GM10266 (cell line): ENCODE measurements at regions not wholly inside any gene's neighbourhood (a gene's known extent, or its start where the extent isn't known, plus 50 kb on each side); places are given as distances from the start of the nearest gene placed in this dataset.

ENCODE experiments used
- DNase-seq: peaks from one replicate; pipeline ENCODE4 v3.0.0; 2012; ENCODE audit errors: extremely low spot score
- TF ChIP-seq, protein P1 (sequence below): IDR thresholded peaks from 2 replicates; pipeline ENCODE4 v1.5.1; 2012; ENCODE audit warnings: mild to moderate bottlenecking, low read depth; ENCODE audit not compliant: control insufficient read depth, insufficient read depth; ENCODE audit errors: missing control alignments

DNA sequence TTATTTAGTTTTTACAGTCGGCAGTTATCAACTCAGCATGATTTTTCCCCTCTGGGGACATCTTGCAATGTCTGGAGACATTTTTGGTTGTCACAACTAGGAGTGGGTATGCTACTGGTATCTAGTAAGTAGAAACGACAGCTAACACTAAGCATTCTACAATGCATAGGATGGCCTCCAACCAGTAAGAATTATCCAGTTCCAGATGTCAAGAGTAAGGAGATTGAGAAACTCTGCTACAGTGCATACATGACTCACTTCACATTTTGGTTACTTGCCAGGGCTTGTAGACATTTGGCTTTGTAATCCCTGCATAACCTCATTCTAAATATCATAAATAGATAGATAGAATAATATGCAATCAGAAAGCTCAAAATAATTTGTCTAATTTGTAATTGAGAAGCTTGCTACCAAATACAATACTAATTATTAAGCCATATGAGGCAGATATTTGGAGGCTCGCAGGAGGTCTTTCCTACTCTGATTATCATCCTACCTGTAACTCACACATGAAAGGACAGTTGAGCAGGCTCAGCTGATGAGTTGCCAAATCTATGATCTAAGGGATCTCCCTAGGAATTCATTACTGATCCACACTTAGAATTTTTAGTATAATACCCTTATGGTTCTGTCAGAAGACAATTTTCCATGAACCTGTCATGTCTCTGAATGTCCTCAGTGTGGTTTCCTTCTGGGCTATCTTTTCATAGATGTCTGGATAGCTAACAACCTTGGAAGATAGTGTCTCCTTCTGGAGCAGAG lies 346.9 kb upstream of the TLE4 start:
- DNase-seq = no peak
- TF ChIP-seq, protein P1, sequence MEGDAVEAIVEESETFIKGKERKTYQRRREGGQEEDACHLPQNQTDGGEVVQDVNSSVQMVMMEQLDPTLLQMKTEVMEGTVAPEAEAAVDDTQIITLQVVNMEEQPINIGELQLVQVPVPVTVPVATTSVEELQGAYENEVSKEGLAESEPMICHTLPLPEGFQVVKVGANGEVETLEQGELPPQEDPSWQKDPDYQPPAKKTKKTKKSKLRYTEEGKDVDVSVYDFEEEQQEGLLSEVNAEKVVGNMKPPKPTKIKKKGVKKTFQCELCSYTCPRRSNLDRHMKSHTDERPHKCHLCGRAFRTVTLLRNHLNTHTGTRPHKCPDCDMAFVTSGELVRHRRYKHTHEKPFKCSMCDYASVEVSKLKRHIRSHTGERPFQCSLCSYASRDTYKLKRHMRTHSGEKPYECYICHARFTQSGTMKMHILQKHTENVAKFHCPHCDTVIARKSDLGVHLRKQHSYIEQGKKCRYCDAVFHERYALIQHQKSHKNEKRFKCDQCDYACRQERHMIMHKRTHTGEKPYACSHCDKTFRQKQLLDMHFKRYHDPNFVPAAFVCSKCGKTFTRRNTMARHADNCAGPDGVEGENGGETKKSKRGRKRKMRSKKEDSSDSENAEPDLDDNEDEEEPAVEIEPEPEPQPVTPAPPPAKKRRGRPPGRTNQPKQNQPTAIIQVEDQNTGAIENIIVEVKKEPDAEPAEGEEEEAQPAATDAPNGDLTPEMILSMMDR = no peak

DNA sequence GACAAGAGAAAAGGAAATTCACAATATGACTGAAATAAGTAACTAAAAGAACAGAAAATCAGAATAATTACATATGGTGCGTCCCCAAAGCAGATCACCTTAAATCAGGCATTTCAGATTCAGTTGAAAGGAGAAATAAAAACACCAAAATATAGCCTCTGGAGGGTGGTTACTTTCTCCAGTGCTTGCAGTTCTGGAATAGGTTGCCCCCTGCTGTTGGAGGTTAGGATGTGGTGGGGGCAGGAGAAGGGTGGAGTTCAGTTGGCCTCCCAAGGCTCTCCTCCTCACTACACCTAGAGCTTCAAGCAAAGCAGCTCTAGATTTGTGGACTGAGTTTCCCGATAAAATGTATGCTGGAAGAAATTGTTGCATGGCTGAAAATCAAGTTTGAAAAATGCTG lies 338.2 kb upstream of the TLE4 start:
- DNase-seq = peak; percentile 7
- TF ChIP-seq, protein P1 = peak; percentile 22

DNA sequence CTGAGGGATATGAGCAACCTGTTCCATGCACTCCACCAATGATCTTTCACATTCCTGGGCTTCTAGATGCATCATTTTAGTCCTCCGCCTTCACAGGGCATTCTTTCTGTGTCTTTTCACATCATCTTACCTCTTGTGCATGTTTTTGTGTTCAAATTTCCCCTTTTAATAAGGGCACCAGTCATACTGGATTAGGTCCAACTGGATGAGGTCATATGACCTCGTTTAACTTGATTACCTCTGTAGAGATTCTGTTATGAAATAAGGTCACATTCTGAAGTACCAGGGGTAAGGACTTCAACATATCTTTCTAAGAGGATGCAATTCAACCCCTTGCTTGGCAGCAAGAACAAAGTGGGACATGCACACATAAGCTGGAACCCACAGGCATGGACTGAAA lies 335.3 kb upstream of the TLE4 start:
- TF ChIP-seq, protein P1 = no peak

DNA sequence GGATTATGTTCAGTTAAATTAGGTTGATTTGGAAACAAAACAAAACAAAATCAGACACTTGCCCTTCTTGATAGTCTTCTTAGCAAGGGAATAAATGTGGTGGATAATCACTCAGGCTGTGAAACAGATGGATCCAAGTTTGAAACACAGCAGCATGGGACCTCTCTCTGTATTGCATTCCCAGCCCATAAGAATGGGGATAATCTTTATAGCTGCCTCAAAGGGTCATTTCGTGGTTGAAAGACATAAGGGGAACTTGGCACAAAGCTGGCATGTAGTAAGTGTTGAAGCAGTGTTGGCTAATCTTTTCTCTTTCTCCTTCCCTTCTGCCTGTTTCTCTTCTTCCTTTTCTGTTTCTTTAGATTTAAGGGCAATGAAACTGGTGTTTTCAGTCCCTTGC lies 333.9 kb upstream of the TLE4 start:
- DNase-seq = no peak

More for the DNA sequence above, 335.3 kb upstream of the TLE4 start:
- DNase-seq = no peak

DNA sequence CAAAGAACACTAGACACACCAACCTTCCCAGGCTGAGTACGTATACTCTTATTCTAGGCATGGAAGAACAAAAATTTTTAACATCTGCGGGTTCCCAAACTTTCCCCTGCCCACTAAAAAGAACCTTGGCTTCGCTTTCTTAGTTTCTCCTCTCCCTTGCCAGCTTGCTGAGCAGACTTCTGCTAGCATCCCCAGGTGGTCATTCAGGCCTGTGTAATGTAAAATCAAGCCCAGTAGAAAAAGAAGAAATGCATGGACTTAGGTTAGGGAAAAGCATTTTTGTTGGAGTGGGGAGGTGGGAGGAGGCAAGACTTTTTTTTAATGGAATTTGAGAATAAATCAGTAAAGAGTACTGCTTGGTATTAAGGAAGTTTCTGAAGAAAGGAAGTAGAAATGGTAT lies 331.0 kb upstream of the TLE4 start:
- DNase-seq = no peak
- TF ChIP-seq, protein P1 = no peak

More for the DNA sequence above, 333.9 kb upstream of the TLE4 start:
- TF ChIP-seq, protein P1 = no peak

DNA sequence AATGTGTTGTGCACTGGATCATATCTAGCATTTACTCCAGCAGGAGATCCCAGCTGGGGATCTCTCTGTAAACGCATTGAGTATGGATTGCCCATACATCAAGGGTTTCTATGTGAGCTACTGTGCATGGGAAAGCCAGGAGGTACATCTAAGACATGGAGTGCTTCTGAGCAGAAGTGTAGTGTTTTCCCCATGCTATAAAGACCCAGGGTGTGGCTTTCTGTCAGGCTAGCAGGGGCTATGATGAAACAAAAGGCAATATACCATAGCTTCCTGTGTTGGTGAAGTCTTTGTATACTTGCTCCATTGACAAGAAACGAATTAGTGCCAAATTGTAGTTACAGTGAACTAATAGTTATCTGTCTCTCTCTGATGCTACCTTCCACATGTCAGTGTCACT lies 329.3 kb upstream of the TLE4 start:
- no peak for DNase-seq
- TF ChIP-seq, protein P1 = no peak

DNA sequence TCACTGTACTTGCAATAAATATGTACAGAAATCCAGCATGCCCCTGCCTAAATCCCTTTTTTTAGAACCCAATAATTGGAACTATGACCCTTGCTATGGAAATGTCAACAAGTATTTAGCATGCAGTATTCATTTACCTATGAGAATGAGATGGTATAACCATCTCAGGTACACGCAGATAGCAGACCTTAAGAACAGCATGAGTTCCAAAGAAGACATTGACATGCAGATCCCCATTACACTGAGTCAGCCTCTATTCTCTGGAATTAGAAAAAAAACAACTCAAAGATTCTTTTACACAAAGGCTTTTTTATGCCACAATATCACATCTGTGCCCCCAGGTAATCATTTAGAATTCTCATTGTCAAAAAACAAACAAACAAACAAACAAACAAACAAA lies 325.6 kb upstream of the TLE4 start:
- TF ChIP-seq, protein P1 = no peak
- DNase-seq = no peak
